IMR-90 (cell line): ENCODE measurements at regions not wholly inside any gene's neighbourhood (a gene's known extent, or its start where the extent isn't known, plus 50 kb on each side); places are given as distances from the start of the nearest gene placed in this dataset.

Experiments
- ATAC-seq: fragments of 200-7000 bp; cut with Tn5 transposase; 2 replicates; pipeline ENCODE4 v1.9.1; 2020; ENCODE audit warnings: low read depth, mild to moderate bottlenecking, moderate library complexity
- BruUV-seq: library from RNA; stranded (reverse); fragments of 400-500 nt; replicated peaks from 2 replicates; lab custom pipeline; 2021; lab: Mats Ljungman, UMichigan
- CTCF ChIA-PET: fragments of 300-600 bp; formaldehyde crosslinking; extraction: SDS; loops from one replicate; lab custom pipeline; 2021; ENCODE audit warnings: antibody characterized with exemption; lab: Yijun Ruan, JAX
- POLR2A ChIA-PET: fragments of 300-600 bp; sonication (Branson Sonifier 250); formaldehyde crosslinking; loops from one replicate; lab custom pipeline; 2022; ENCODE audit warnings: antibody characterized with exemption; ENCODE audit not compliant: unreplicated experiment; lab: Charles Lee
- DNase-seq: peaks from one replicate; pipeline ENCODE4 v3.0.0; 2013
- H2AFZ ChIP-seq: replicated peaks from 2 replicates; pipeline ENCODE3; 2013; ENCODE audit warnings: low read length, mild to moderate bottlenecking; ENCODE audit not compliant: poor library complexity
- H2AK5ac ChIP-seq: 2 replicates; pipeline ENCODE4 v1.6.1; 2013; ENCODE audit warnings: low read depth, low read length, inconsistent platforms
- H2AK9ac ChIP-seq: replicated peaks from 2 replicates; pipeline ENCODE3; 2013; ENCODE audit warnings: mild to moderate bottlenecking, low read depth, low read length, moderate library complexity; ENCODE audit not compliant: poor library complexity
- H2BK120ac ChIP-seq: 2 replicates; pipeline ENCODE4 v1.6.1; 2013; ENCODE audit warnings: low read depth, low read length, inconsistent platforms
- H2BK15ac ChIP-seq: 3 replicates; pipeline ENCODE4 v1.6.1; 2013; ENCODE audit warnings: low read depth, low read length, inconsistent platforms
- H2BK20ac ChIP-seq: 2 replicates; pipeline ENCODE4 v1.6.1; 2013; ENCODE audit warnings: low read depth, mild to moderate bottlenecking, inconsistent platforms, low read length, moderate library complexity
- H2BK5ac ChIP-seq: 2 replicates; pipeline ENCODE4 v1.6.1; 2013; ENCODE audit warnings: mild to moderate bottlenecking, low read depth, low read length, inconsistent platforms; ENCODE audit not compliant: poor library complexity, severe bottlenecking
- H3K14ac ChIP-seq: replicated peaks from 2 replicates; pipeline ENCODE4 v1.6.1; 2013; ENCODE audit warnings: low read depth, low read length, inconsistent platforms
- H3K18ac ChIP-seq: 2 replicates; pipeline ENCODE4 v1.6.1; 2013; ENCODE audit warnings: low read depth, low read length, control low read depth
- H3K23ac ChIP-seq: 2 replicates; pipeline ENCODE4 v1.6.1; 2013; ENCODE audit warnings: low read depth, low read length, inconsistent platforms
- H3K27ac ChIP-seq: 2 replicates; pipeline ENCODE4 v1.5.1; 2013; ENCODE audit warnings: mild to moderate bottlenecking, control low read depth, low read length; ENCODE audit not compliant: insufficient read depth
- H3K27me3 ChIP-seq: 2 replicates; pipeline ENCODE4 v1.6.1; 2013; ENCODE audit warnings: low read length; ENCODE audit not compliant: control insufficient read depth, insufficient read depth
- H3K36me3 ChIP-seq: 2 replicates; pipeline ENCODE4 v1.6.1; 2013; ENCODE audit warnings: low read length, mixed read lengths; ENCODE audit not compliant: control insufficient read depth, insufficient read depth
- H3K4ac ChIP-seq: 2 replicates; pipeline ENCODE4 v1.6.1; 2013; ENCODE audit warnings: low read depth, low read length, inconsistent platforms
- H3K4me1 ChIP-seq: 2 replicates; pipeline ENCODE4 v1.6.1; 2013; ENCODE audit warnings: low read length, mixed read lengths; ENCODE audit not compliant: control insufficient read depth, insufficient read depth
- H3K4me2 ChIP-seq: 2 replicates; pipeline ENCODE4 v1.6.1; 2013; ENCODE audit warnings: low read depth, mild to moderate bottlenecking, control low read depth, low read length, moderate library complexity
- H3K4me3 ChIP-seq: 2 replicates; pipeline ENCODE4 v1.5.1; 2013; ENCODE audit warnings: low read depth, mild to moderate bottlenecking, control low read depth, low read length, moderate library complexity; ENCODE audit not compliant: insufficient read depth
- H3K56ac ChIP-seq: 2 replicates; pipeline ENCODE4 v1.6.1; 2013; ENCODE audit warnings: low read length, inconsistent platforms; ENCODE audit not compliant: insufficient read depth; ENCODE audit errors: extremely low read depth
- H3K79me1 ChIP-seq, 2 experiments: 2 replicates each; pipeline ENCODE4 v1.6.1; 2013; ENCODE audit warnings: low read length in 2 of 2, inconsistent platforms in 1 of 2, low read depth in 1 of 2
- H3K9ac ChIP-seq: 2 replicates; pipeline ENCODE4 v1.6.1; 2013; ENCODE audit warnings: low read depth, low read length, control low read depth
- H3K9me1 ChIP-seq: 2 replicates; pipeline ENCODE4 v1.6.1; 2013; ENCODE audit warnings: low read length, inconsistent platforms; ENCODE audit not compliant: insufficient read depth
- H3K9me3 ChIP-seq: 2 replicates; pipeline ENCODE4 v1.6.1; 2013; ENCODE audit warnings: low read length; ENCODE audit not compliant: control insufficient read depth, insufficient read depth
- H4K20me1 ChIP-seq: 2 replicates; pipeline ENCODE4 v1.6.1; 2013; ENCODE audit warnings: low read length, inconsistent platforms; ENCODE audit not compliant: insufficient read depth
- H4K5ac ChIP-seq: 2 replicates; pipeline ENCODE4 v1.6.1; 2013; ENCODE audit warnings: mild to moderate bottlenecking, low read depth, low read length, control low read depth
- H4K8ac ChIP-seq, 2 experiments: 2 replicates each; pipeline ENCODE4 v1.6.1; 2013; ENCODE audit warnings: low read depth in 2 of 2, low read length in 2 of 2, control low read depth in 1 of 2, inconsistent platforms in 1 of 2
- H4K91ac ChIP-seq: 2 replicates; pipeline ENCODE4 v1.6.1; 2013; ENCODE audit warnings: low read depth, low read length, inconsistent platforms; ENCODE audit not compliant: insufficient read depth
- CEBPB ChIP-seq: IDR thresholded peaks from 2 replicates; pipeline ENCODE4 v1.6.1; 2012; ENCODE audit warnings: low read depth, low read length, improper control_type of control experiment
- CHD1 ChIP-seq: IDR thresholded peaks from 2 replicates; pipeline ENCODE4 v1.6.1; 2012; ENCODE audit warnings: low read depth, low read length, improper control_type of control experiment
- FOS ChIP-seq: fragments of 150-350 bp; IDR thresholded peaks from 2 replicates; pipeline ENCODE4 v1.6.1; 2016; ENCODE audit warnings: low read depth, low read length
- MAZ ChIP-seq: IDR thresholded peaks from 2 replicates; pipeline ENCODE4 v1.6.1; 2012; ENCODE audit warnings: low read depth, mild to moderate bottlenecking, low read length, improper control_type of control experiment, moderate library complexity, borderline replicate concordance
- MXI1 ChIP-seq: IDR thresholded peaks from 2 replicates; pipeline ENCODE4 v1.6.1; 2012; ENCODE audit warnings: low read depth, mild to moderate bottlenecking, low read length, moderate library complexity, borderline replicate concordance
- POLR2A ChIP-seq: IDR thresholded peaks from 2 replicates; pipeline ENCODE4 v1.6.1; 2012; ENCODE audit warnings: mild to moderate bottlenecking, low read depth, low read length
- RAD21 ChIP-seq: IDR thresholded peaks from 2 replicates; pipeline ENCODE4 v1.6.1; 2012; ENCODE audit warnings: low read length, improper control_type of control experiment
- RCOR1 ChIP-seq: IDR thresholded peaks from 2 replicates; pipeline ENCODE4 v1.6.1; 2012; ENCODE audit warnings: mild to moderate bottlenecking, low read length, improper control_type of control experiment; ENCODE audit not compliant: insufficient replicate concordance
- SMC3 ChIP-seq: fragments of 150-350 bp; IDR thresholded peaks from 2 replicates; pipeline ENCODE4 v1.6.1; 2016; ENCODE audit warnings: low read depth, mild to moderate bottlenecking, antibody characterized with exemption, low read length, moderate library complexity
- WGBS, 2 experiments: methylation state at CpG; one replicate each; pipeline versions ENCODE4 v1.1.5 to v1.1.7; 2013; ENCODE audit warnings: missing lambda C conversion rate in 2 of 2; ENCODE audit not compliant: insufficient read length in 1 of 2; ENCODE audit errors: extremely low coverage in 2 of 2; 5-methylcytosine and 5-hydroxymethylcytosine counted together
- dilution Hi-C: fragments of 300-500 bp; cut with HindIII; formaldehyde crosslinking; loops from one replicate; pipeline ENCODE4 v1.14.3; 2018; ENCODE audit warnings: low sequenced_read_pairs; ENCODE audit not compliant: unreplicated experiment
- in situ Hi-C: fragments of 300-500 bp; cut with MboI; formaldehyde crosslinking; loops from 3 replicates; pipeline ENCODE4 v1.14.3; 2019; ENCODE audit warnings: low sequenced_read_pairs, inconsistent platforms, mixed read lengths
- intact Hi-C: fragments of 100-400 bp; cut with micrococcal nuclease; formaldehyde crosslinking; loops from 2 replicates; pipeline ENCODE4 v1.10.0; 2022
- TF ChIP-seq, protein P1 (sequence below): conservative IDR thresholded peaks from 2 replicates; pipeline ENCODE4 v1.5.1; 2012; ENCODE audit warnings: mild to moderate bottlenecking, low read depth, low read length, improper control_type of control experiment
- TF ChIP-seq, protein P2 (sequence below): fragments of 150-350 bp; IDR thresholded peaks from 2 replicates; pipeline ENCODE4 v1.6.1; 2017; ENCODE audit warnings: mild to moderate bottlenecking, antibody characterized with exemption, low read length, low read depth

DNA sequence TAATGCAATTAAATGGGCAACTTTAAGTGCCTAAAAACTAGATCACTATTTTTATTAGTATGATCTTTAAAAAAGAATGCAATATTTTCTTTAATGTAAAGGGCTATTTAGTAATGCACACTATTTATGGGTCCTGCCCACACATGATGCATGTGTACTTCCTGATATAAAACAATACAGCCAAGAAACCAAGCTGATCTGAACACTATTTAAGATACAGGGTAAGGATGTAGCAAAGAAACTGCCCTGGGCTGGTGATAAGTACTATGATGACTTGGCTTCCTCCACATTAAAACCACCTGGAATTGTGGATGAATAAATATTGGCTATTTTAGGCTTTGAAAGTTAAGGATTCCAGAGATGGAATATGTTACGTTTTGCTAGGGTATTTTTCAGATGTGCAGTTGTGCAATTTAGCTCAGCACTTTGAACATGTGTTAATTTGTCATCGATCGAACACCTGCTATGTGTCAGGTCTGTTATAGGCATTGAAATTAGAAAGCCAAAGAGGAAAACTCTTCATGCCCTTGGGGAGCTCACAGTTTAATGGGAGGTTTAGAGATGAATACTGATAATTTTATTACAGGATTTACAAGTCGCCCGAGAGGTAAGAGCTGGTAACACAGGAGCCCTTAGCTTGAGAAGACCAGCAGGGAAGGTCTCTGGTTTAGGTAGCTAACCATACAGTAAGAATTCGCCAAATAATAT lies 276.7 kb downstream of the PLK2 start:
- Histone ChIP-seq H3K56ac (no peak overlapping the region), H4K8ac (no peak overlapping the region), H3K9me3 (no peaks in the 10 kb centered on the region), H3K27me3 (no peaks in the 10 kb centered on the region), H2BK120ac (no peak overlapping the region), H3K4me1 (no peaks in the 10 kb centered on the region), H2BK20ac (no peak overlapping the region), H3K4me3 (no peak overlapping the region), H3K4me2 (no peak overlapping the region), H3K9ac (no peak overlapping the region), H3K36me3 (no peaks in the 10 kb centered on the region), H3K27ac (no peak overlapping the region), H3K23ac (no peak overlapping the region), H3K4ac (no peak overlapping the region), H2AK9ac (no peak overlapping the region), H4K91ac (no peak overlapping the region), H4K5ac (no peak overlapping the region), H4K20me1 (no peaks in the 10 kb centered on the region), H3K9me1 (0 out of 2 replicates have a peak, but pooled peaks cover 6% of the 10 kb centered on the region), H2AFZ (no peak overlapping the region), H2AK5ac (no peak overlapping the region), H2BK5ac (no peak overlapping the region), H3K18ac (no peak overlapping the region), H2BK15ac (no peak overlapping the region; the same call in 2 of the 3 replicates), H3K14ac (no peak overlapping the region), H3K79me1 (no peaks in the 10 kb centered on the region)
- TF ChIP-seq SMC3 (no peak), MXI1 (no peak), MAZ (no peak), RCOR1 (no peak), CEBPB (no peak), CHD1 (no peak), RAD21 (no peak), FOS (no peak), POLR2A (no peak)
- TF ChIP-seq, protein P1, sequence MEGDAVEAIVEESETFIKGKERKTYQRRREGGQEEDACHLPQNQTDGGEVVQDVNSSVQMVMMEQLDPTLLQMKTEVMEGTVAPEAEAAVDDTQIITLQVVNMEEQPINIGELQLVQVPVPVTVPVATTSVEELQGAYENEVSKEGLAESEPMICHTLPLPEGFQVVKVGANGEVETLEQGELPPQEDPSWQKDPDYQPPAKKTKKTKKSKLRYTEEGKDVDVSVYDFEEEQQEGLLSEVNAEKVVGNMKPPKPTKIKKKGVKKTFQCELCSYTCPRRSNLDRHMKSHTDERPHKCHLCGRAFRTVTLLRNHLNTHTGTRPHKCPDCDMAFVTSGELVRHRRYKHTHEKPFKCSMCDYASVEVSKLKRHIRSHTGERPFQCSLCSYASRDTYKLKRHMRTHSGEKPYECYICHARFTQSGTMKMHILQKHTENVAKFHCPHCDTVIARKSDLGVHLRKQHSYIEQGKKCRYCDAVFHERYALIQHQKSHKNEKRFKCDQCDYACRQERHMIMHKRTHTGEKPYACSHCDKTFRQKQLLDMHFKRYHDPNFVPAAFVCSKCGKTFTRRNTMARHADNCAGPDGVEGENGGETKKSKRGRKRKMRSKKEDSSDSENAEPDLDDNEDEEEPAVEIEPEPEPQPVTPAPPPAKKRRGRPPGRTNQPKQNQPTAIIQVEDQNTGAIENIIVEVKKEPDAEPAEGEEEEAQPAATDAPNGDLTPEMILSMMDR: no peak
- TF ChIP-seq, protein P2, sequence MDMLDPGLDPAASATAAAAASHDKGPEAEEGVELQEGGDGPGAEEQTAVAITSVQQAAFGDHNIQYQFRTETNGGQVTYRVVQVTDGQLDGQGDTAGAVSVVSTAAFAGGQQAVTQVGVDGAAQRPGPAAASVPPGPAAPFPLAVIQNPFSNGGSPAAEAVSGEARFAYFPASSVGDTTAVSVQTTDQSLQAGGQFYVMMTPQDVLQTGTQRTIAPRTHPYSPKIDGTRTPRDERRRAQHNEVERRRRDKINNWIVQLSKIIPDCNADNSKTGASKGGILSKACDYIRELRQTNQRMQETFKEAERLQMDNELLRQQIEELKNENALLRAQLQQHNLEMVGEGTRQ: no peak
- ChIA-PET CTCF (no interaction called here), POLR2A (no interaction called here)
- intact Hi-C loops: no loop called here
- BruUV-seq: no TSS peak
- dilution Hi-C loops: no loop called here
- in situ Hi-C loops: no loop called here
- ATAC-seq (no peak), DNase-seq (no peak)
- 83% methylated on average over 3 of the region's 6 CpGs; no CpG with 5 or more reads in 1 of the 2 experiments for WGBS, 2 experiments
